Neural progenitor cell (in vitro differentiated cells): ENCODE measurements at regions not wholly inside any gene's neighbourhood (a gene's known extent, or its start where the extent isn't known, plus 50 kb on each side); places are given as distances from the start of the nearest gene placed in this dataset.

Experiments
- DNase-seq: peaks from one replicate; pipeline ENCODE4 v3.0.0-alpha.2; 2016; ENCODE audit warnings: low spot score
- H2AFZ ChIP-seq: fragments of 200-600 bp; sonication (generic); replicated peaks from 2 replicates; pipeline ENCODE4 v1.6.1; 2016; ENCODE audit warnings: antibody characterized with exemption
- H3F3A ChIP-seq: fragments of 200-600 bp; sonication (generic); 2 replicates; pipeline ENCODE4 v1.6.1; 2016; ENCODE audit warnings: antibody characterized with exemption, low read depth
- H3K27ac ChIP-seq: fragments of 200-600 bp; sonication (generic); 2 replicates; pipeline ENCODE4 v1.5.1; 2016; ENCODE audit warnings: mild to moderate bottlenecking
- H3K27me3 ChIP-seq: fragments of 200-600 bp; sonication (generic); 2 replicates; pipeline ENCODE4 v1.6.1; 2016; ENCODE audit warnings: mild to moderate bottlenecking, moderate library complexity
- H3K36me3 ChIP-seq: fragments of 200-600 bp; sonication (generic); 2 replicates; pipeline ENCODE4 v1.5.1; 2016
- H3K4me1 ChIP-seq: fragments of 200-600 bp; sonication (generic); 2 replicates; pipeline ENCODE4 v1.6.1; 2016; ENCODE audit warnings: mixed run types
- H3K4me2 ChIP-seq: fragments of 200-600 bp; sonication (generic); 2 replicates; pipeline ENCODE4 v1.6.1; 2016
- H3K4me3 ChIP-seq: fragments of 200-600 bp; sonication (generic); 2 replicates; pipeline ENCODE4 v1.5.1; 2016
- H3K79me2 ChIP-seq: fragments of 200-600 bp; sonication (generic); 2 replicates; pipeline ENCODE4 v1.6.1; 2016; ENCODE audit warnings: low read depth
- H3K9ac ChIP-seq: fragments of 200-600 bp; sonication (generic); 2 replicates; pipeline ENCODE4 v1.6.1; 2016
- H3K9me3 ChIP-seq: fragments of 200-600 bp; sonication (generic); 2 replicates; pipeline ENCODE4 v1.5.1; 2016; ENCODE audit warnings: low read depth
- H4K20me1 ChIP-seq: fragments of 200-600 bp; sonication (generic); 2 replicates; pipeline ENCODE4 v1.6.1; 2016; ENCODE audit warnings: low read depth
- H3K27ac Mint-ChIP-seq: 3 replicates; pipeline ENCODE4 v1.8.0; 2021; ENCODE audit warnings: mixed read lengths
- H3K27me3 Mint-ChIP-seq: 2 replicates; pipeline ENCODE4 v1.8.0; 2022; ENCODE audit warnings: low read depth, mild to moderate bottlenecking, inconsistent platforms, moderate library complexity, mixed read lengths; ENCODE audit not compliant: insufficient read depth
- H3K36me3 Mint-ChIP-seq: 3 replicates; pipeline ENCODE4 v1.8.0; 2021; ENCODE audit warnings: mixed read lengths
- H3K4me1 Mint-ChIP-seq: 3 replicates; pipeline ENCODE4 v1.8.0; 2021; ENCODE audit warnings: mixed read lengths
- H3K4me3 Mint-ChIP-seq: 3 replicates; pipeline ENCODE4 v1.8.0; 2021; ENCODE audit warnings: mild to moderate bottlenecking, moderate library complexity, mixed read lengths
- H3K9me3 Mint-ChIP-seq: 3 replicates; pipeline ENCODE4 v1.8.0; 2020; ENCODE audit warnings: mixed read lengths
- EZH2 ChIP-seq: fragments of 200-600 bp; sonication (generic); IDR thresholded peaks from 2 replicates; pipeline ENCODE4 v1.6.1; 2017; ENCODE audit warnings: antibody characterized with exemption, mild to moderate bottlenecking, moderate library complexity
- EZH2phosphoT487 ChIP-seq: fragments of 200-600 bp; sonication (generic); IDR thresholded peaks from 2 replicates; pipeline ENCODE4 v1.6.1; 2017; ENCODE audit warnings: antibody characterized with exemption
- TF ChIP-seq, protein P1 (sequence below): fragments of 200-600 bp; sonication (generic); IDR thresholded peaks from 2 replicates; pipeline ENCODE4 v1.5.1; 2017; ENCODE audit warnings: antibody characterized with exemption, mild to moderate bottlenecking

DNA sequence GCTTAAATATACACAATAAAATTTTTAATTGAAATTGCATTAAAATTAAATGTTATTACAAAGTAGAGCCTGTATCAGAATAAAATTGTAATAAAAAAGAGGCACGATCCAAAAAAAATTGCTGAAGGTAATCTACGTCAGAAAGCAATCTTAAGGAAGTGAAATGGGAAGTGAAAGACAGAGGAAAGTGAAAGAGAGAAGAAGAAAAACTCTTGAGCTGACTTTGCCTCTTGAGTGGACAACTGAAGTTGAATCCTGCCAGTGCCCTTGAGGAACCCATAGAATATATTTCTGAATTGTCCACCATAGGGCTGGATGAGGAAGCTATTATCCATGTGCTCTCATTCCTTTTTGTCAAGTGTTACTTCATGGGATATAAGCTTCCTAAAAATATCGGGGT is 285.1 kb upstream of the STAC start:
- no peaks in the 10 kb centered on the region for H3K9me3 Mint-ChIP-seq
- Histone ChIP-seq H3K4me3 (no peak overlapping the region), H3K36me3 (no peaks in the 10 kb centered on the region), H3K4me1 (no peaks in the 10 kb centered on the region), H3K27ac (no peak overlapping the region), H3K4me2 (no peak overlapping the region), H4K20me1 (no peaks in the 10 kb centered on the region), H3F3A (peaks cover 3% of the 10 kb centered on the region), H2AFZ (no peak overlapping the region), H3K9me3 (no peaks in the 10 kb centered on the region), H3K27me3 (no peaks in the 10 kb centered on the region), H3K9ac (no peak overlapping the region), H3K79me2 (no peaks in the 10 kb centered on the region)
- H3K4me1 Mint-ChIP-seq, result no peaks in the 10 kb centered on the region
- DNase-seq, result no peak
- H3K4me3 Mint-ChIP-seq, result no peak overlapping the region
- no peaks in the 10 kb centered on the region for H3K27me3 Mint-ChIP-seq
- H3K27ac Mint-ChIP-seq, result no peak overlapping the region
- TF ChIP-seq, protein P1, sequence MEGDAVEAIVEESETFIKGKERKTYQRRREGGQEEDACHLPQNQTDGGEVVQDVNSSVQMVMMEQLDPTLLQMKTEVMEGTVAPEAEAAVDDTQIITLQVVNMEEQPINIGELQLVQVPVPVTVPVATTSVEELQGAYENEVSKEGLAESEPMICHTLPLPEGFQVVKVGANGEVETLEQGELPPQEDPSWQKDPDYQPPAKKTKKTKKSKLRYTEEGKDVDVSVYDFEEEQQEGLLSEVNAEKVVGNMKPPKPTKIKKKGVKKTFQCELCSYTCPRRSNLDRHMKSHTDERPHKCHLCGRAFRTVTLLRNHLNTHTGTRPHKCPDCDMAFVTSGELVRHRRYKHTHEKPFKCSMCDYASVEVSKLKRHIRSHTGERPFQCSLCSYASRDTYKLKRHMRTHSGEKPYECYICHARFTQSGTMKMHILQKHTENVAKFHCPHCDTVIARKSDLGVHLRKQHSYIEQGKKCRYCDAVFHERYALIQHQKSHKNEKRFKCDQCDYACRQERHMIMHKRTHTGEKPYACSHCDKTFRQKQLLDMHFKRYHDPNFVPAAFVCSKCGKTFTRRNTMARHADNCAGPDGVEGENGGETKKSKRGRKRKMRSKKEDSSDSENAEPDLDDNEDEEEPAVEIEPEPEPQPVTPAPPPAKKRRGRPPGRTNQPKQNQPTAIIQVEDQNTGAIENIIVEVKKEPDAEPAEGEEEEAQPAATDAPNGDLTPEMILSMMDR, result no peak
- TF ChIP-seq EZH2, result no peak
- TF ChIP-seq EZH2phosphoT487, result no peak
- no peaks in the 10 kb centered on the region for H3K36me3 Mint-ChIP-seq

DNA sequence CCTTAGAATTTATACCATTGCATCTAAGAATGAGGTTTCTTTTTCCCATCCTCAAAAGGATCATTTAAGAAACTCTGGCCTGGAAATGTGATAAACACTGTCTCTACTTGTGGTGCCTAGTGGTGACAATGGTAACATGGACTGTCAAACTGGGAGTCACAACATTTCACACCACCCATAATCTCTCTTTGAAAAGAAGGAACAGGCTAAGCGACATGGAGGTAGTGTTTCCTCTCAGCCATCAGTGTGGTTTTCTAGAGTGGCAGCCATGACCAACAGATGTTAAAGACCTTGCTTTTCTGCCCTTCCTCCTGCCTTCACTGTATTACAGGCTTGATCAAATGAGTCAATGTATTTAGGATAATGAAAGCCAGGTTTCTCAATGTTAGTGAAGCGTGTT is 283.1 kb upstream of the STAC start:
- H3K9me3 Mint-ChIP-seq, result no peaks in the 10 kb centered on the region
- no peak for DNase-seq
- H3K79me2 ChIP-seq, result no peaks in the 10 kb centered on the region
- H3K9me3 ChIP-seq, result no peaks in the 10 kb centered on the region
- no peaks in the 10 kb centered on the region for H3K4me1 Mint-ChIP-seq
- no peak overlapping the region for H3K4me3 Mint-ChIP-seq
- H3K27me3 Mint-ChIP-seq, result no peaks in the 10 kb centered on the region
- no peak overlapping the region for H3K27ac ChIP-seq
- H4K20me1 ChIP-seq, result no peaks in the 10 kb centered on the region
- H2AFZ ChIP-seq, result peak overlapping the region; percentile 17
- H3K36me3 ChIP-seq, result no peaks in the 10 kb centered on the region
- H3F3A ChIP-seq, result peaks cover 3% of the 10 kb centered on the region
- no peak overlapping the region for H3K27ac Mint-ChIP-seq
- H3K4me2 ChIP-seq, result no peak overlapping the region
- H3K9ac ChIP-seq, result no peak overlapping the region
- no peaks in the 10 kb centered on the region for H3K36me3 Mint-ChIP-seq
- peaks cover 6% of the 10 kb centered on the region for H3K4me1 ChIP-seq
- H3K27me3 ChIP-seq, result no peaks in the 10 kb centered on the region
- TF ChIP-seq, protein P1, result no peak
- TF ChIP-seq EZH2, result no peak
- no peak for TF ChIP-seq EZH2phosphoT487
- H3K4me3 ChIP-seq, result no peak overlapping the region

DNA sequence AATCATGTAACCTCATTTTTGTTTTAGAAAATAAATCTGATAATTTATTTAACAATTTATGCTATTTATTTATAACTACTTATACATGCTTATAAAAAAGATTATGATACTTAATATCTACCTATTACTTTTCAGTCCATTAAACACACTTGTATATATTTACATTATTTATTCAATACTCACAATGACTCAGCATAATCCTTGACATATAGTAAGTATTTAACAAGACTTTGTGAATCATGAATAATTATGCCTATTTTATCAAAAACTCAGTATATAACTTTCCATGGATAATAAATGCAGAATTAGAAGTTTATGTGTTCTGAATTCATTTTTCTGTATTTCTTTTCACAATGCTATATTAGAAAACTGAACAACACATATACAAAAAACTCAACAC is 266.0 kb upstream of the STAC start:
- TF ChIP-seq EZH2 (no peak), EZH2phosphoT487 (no peak)
- TF ChIP-seq, protein P1, result no peak
- H3K4me3 Mint-ChIP-seq, result no peak overlapping the region
- DNase-seq, result no peak
- H3K27ac Mint-ChIP-seq, result no peak overlapping the region
- Histone ChIP-seq H2AFZ (no peak overlapping the region), H3K4me3 (no peak overlapping the region), H3K9ac (no peak overlapping the region), H3K79me2 (no peaks in the 10 kb centered on the region), H3K9me3 (no peaks in the 10 kb centered on the region), H3K27me3 (no peaks in the 10 kb centered on the region), H3K4me1 (no peaks in the 10 kb centered on the region), H4K20me1 (no peaks in the 10 kb centered on the region), H3K36me3 (no peaks in the 10 kb centered on the region), H3K4me2 (no peak overlapping the region), H3K27ac (no peak overlapping the region), H3F3A (no peaks in the 10 kb centered on the region)
- no peaks in the 10 kb centered on the region for H3K4me1 Mint-ChIP-seq
- no peaks in the 10 kb centered on the region for H3K27me3 Mint-ChIP-seq
- H3K9me3 Mint-ChIP-seq, result no peaks in the 10 kb centered on the region
- H3K36me3 Mint-ChIP-seq, result no peaks in the 10 kb centered on the region
